ENCODE measurements at regions not wholly inside any gene's neighbourhood (a gene's known extent, or its start where the extent isn't known, plus 50 kb on each side); places are given as distances from the start of the nearest gene placed in this dataset.
"Not testable (repeated sequence)": the region's sequence is repeated elsewhere in the genome, so short reads cannot be mapped to it uniquely, and the experiment has no call there.

- WGBS, result 71% methylated on average over 2 of the region's 2 CpGs
These were observed 121.4 kb downstream of the ADSS2 start for GRCh38 chr1:244330318-244330625.

GRCh38 chr1:244332761-244333160 is 118.9 kb downstream of the ADSS2 start:
- H3K4me1 ChIP-seq (ENCODE audit: control insufficient read depth in 4 of 4, insufficient read depth in 4 of 4, low read length in 3 of 4); H3K9ac ChIP-seq (ENCODE audit: low read depth in 1 of 2, low read length in 2 of 2); H3K9me3 ChIP-seq (ENCODE audit: control insufficient read depth in 4 of 4, low read length in 3 of 4); H3K27me3 ChIP-seq (ENCODE audit: control insufficient read depth in 4 of 4, insufficient read depth in 4 of 4, low read length in 3 of 4); H3K27ac ChIP-seq (ENCODE audit: low read depth in 1 of 2, low read length in 2 of 2); H3K36me3 ChIP-seq (ENCODE audit: control insufficient read depth in 4 of 4, insufficient read depth in 3 of 4, low read depth in 1 of 4, low read length in 3 of 4); DNase-seq (ENCODE audit: low spot score); H3K4me3 ChIP-seq (ENCODE audit: low read depth in 1 of 3, low read length in 3 of 3): not testable (repeated sequence)
- 73% methylated on average over 2 of the region's 2 CpGs for WGBS

More at GRCh38 chr1:244330318-244330625, 121.4 kb downstream of the ADSS2 start:
- Histone ChIP-seq H3K4me3 (ENCODE audit: low read depth in 1 of 3, low read length in 3 of 3) (no peak overlapping the region), H3K27ac (ENCODE audit: low read depth in 1 of 2, low read length in 2 of 2) (no peak overlapping the region), H3K9ac (ENCODE audit: low read depth in 1 of 2, low read length in 2 of 2) (no peak overlapping the region), H3K27me3 (ENCODE audit: control insufficient read depth in 4 of 4, insufficient read depth in 4 of 4, low read length in 3 of 4) (no peaks in the 10 kb centered on the region), H3K9me3 (ENCODE audit: control insufficient read depth in 4 of 4, low read length in 3 of 4) (no peaks in the 10 kb centered on the region), H3K4me1 (ENCODE audit: control insufficient read depth in 4 of 4, insufficient read depth in 4 of 4, low read length in 3 of 4) (peaks cover 0 to 2% (median 0%) of the 10 kb centered on the region in 4 donors), H3K36me3 (ENCODE audit: control insufficient read depth in 4 of 4, insufficient read depth in 3 of 4, low read depth in 1 of 4, low read length in 3 of 4) (no peaks in the 10 kb centered on the region)
- no peak for DNase-seq (ENCODE audit: low spot score)
- TF ChIP-seq HNF4A (conservative IDR thresholded peaks at IDR 0.05) (no peak), MAX (IDR thresholded peaks at IDR 0.05) (no peak), YY1 (IDR thresholded peaks at IDR 0.05) (no peak), NR2F2 (IDR thresholded peaks at IDR 0.05) (no peak), RXRA (IDR thresholded peaks at IDR 0.05) (no peak), RAD21 (IDR thresholded peaks at IDR 0.05) (no peak), JUND (IDR thresholded peaks at IDR 0.05) (no peak), EGR1 (IDR thresholded peaks at IDR 0.05; ENCODE audit: low read depth in 2 of 2) (no peak), FOXA1 (IDR thresholded peaks at IDR 0.05) (no peak)
- TF ChIP-seq, protein P1, sequence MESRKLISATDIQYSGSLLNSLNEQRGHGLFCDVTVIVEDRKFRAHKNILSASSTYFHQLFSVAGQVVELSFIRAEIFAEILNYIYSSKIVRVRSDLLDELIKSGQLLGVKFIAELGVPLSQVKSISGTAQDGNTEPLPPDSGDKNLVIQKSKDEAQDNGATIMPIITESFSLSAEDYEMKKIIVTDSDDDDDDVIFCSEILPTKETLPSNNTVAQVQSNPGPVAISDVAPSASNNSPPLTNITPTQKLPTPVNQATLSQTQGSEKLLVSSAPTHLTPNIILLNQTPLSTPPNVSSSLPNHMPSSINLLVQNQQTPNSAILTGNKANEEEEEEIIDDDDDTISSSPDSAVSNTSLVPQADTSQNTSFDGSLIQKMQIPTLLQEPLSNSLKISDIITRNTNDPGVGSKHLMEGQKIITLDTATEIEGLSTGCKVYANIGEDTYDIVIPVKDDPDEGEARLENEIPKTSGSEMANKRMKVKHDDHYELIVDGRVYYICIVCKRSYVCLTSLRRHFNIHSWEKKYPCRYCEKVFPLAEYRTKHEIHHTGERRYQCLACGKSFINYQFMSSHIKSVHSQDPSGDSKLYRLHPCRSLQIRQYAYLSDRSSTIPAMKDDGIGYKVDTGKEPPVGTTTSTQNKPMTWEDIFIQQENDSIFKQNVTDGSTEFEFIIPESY (IDR thresholded peaks at IDR 0.05), result no peak
- TF ChIP-seq, protein P2, sequence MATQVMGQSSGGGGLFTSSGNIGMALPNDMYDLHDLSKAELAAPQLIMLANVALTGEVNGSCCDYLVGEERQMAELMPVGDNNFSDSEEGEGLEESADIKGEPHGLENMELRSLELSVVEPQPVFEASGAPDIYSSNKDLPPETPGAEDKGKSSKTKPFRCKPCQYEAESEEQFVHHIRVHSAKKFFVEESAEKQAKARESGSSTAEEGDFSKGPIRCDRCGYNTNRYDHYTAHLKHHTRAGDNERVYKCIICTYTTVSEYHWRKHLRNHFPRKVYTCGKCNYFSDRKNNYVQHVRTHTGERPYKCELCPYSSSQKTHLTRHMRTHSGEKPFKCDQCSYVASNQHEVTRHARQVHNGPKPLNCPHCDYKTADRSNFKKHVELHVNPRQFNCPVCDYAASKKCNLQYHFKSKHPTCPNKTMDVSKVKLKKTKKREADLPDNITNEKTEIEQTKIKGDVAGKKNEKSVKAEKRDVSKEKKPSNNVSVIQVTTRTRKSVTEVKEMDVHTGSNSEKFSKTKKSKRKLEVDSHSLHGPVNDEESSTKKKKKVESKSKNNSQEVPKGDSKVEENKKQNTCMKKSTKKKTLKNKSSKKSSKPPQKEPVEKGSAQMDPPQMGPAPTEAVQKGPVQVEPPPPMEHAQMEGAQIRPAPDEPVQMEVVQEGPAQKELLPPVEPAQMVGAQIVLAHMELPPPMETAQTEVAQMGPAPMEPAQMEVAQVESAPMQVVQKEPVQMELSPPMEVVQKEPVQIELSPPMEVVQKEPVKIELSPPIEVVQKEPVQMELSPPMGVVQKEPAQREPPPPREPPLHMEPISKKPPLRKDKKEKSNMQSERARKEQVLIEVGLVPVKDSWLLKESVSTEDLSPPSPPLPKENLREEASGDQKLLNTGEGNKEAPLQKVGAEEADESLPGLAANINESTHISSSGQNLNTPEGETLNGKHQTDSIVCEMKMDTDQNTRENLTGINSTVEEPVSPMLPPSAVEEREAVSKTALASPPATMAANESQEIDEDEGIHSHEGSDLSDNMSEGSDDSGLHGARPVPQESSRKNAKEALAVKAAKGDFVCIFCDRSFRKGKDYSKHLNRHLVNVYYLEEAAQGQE (IDR thresholded peaks at IDR 0.05), result no peak

DNA sequence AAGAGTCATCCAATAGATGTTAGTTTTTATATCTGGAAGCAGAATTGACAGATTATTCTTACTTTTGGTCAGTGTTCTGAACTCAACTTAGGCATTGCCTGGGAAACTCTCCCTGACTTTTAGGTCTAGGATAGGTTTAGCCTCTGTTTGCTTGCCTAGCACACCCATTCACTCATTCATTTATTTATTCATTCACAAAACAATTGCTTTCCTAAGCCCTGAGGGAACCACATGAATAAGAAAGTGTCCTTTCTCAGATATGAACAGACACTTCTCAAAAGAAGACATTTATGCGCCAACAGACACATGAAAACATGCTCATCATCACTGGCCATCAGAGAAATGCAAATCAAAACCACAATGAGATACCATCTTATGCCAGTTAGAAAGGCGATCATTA is 117.4 kb downstream of the ADSS2 start:
- not testable (repeated sequence) for H3K4me1 ChIP-seq (ENCODE audit: control insufficient read depth in 4 of 4, insufficient read depth in 4 of 4, low read length in 3 of 4); H3K36me3 ChIP-seq (ENCODE audit: control insufficient read depth in 4 of 4, insufficient read depth in 3 of 4, low read depth in 1 of 4, low read length in 3 of 4)
- WGBS, result 86% methylated on average over 2 of the region's 2 CpGs

DNA sequence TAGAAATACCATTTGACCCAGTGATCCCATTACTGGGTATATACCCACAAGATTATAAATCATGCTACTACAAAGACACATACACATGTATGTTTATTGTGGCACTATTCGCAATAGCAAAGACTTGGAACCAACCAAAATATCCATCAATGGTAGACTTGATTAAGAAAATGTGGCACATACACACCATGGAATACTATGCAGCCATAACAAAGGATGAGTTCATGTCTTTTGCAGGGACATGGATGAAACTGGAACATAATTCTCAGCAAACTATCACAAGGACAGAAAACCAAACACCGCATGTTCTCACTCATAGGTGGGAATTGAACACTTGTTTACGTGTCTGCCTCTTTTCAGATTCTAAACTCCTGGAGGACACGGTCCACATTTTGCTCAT is 116.9 kb downstream of the ADSS2 start:
- not testable (repeated sequence) for H3K36me3 ChIP-seq (ENCODE audit: control insufficient read depth in 4 of 4, insufficient read depth in 3 of 4, low read depth in 1 of 4, low read length in 3 of 4); H3K9me3 ChIP-seq (ENCODE audit: control insufficient read depth in 4 of 4, low read length in 3 of 4); H3K27ac ChIP-seq (ENCODE audit: low read depth in 1 of 2, low read length in 2 of 2); H3K27me3 ChIP-seq (ENCODE audit: control insufficient read depth in 4 of 4, insufficient read depth in 4 of 4, low read length in 3 of 4); DNase-seq (ENCODE audit: low spot score); H3K9ac ChIP-seq (ENCODE audit: low read depth in 1 of 2, low read length in 2 of 2); H3K4me3 ChIP-seq (ENCODE audit: low read depth in 1 of 3, low read length in 3 of 3); H3K4me1 ChIP-seq (ENCODE audit: control insufficient read depth in 4 of 4, insufficient read depth in 4 of 4, low read length in 3 of 4)
- 93% methylated on average over 4 of the region's 4 CpGs for WGBS

More for the DNA sequence above, 117.4 kb downstream of the ADSS2 start:
- not testable (repeated sequence) for H3K27ac ChIP-seq (ENCODE audit: low read depth in 1 of 2, low read length in 2 of 2); DNase-seq (ENCODE audit: low spot score); H3K9me3 ChIP-seq (ENCODE audit: control insufficient read depth in 4 of 4, low read length in 3 of 4); H3K4me3 ChIP-seq (ENCODE audit: low read depth in 1 of 3, low read length in 3 of 3); H3K9ac ChIP-seq (ENCODE audit: low read depth in 1 of 2, low read length in 2 of 2); H3K27me3 ChIP-seq (ENCODE audit: control insufficient read depth in 4 of 4, insufficient read depth in 4 of 4, low read length in 3 of 4)

Data from liver (tissue), 7 donors.